HG02642 (cell line): ENCODE measurements at regions not wholly inside any gene's neighbourhood (a gene's known extent, or its start where the extent isn't known, plus 50 kb on each side); places are given as distances from the start of the nearest gene placed in this dataset.

Experiments
- ATAC-seq: cut with Tn5 transposase; IDR thresholded peaks from one replicate; pipeline ENCODE4 v1.9.1; 2021; ENCODE audit warnings: mild to moderate bottlenecking; ENCODE audit not compliant: unreplicated experiment, poor library complexity

DNA sequence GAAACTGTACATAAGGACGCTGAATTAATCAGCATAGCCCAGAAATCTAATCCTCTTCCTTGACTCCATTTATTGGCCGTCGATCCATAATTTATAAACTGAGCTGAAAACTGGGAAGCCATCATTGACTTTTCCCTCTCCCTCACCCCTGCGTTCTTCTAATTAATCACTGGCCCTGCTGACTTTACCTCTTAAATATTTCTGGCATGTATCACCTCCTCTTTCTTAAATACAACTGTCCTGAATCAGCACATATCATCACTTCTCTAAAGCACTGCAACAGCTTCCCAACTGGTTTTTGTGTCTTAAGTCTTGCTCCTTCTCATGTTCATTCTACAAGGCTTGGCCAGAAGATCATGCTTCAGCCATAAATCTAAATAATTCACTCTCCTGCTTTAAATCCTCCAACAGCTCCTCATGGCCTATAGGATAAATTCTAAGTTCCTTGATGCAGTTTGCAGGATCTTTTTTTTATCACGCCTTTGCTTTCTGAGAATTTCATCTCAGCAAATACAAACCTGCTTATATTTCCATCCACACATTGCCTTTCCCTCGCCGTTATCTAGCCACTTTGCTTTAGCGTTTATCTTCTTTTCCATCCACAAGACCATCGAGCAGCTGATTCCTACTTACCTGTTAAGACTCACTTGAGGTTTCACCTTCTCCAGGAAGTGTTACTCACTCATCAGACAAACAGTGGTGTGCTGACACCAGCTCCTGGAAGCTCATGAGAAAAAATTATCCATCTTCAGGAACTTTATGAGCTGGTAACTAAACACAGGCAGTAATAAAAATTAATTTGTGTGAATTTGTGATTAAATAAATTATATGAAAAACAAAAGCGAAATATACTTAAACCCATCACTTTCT is 295.6 kb upstream of the FLRT2 start:
- ATAC-seq, result no peak

DNA sequence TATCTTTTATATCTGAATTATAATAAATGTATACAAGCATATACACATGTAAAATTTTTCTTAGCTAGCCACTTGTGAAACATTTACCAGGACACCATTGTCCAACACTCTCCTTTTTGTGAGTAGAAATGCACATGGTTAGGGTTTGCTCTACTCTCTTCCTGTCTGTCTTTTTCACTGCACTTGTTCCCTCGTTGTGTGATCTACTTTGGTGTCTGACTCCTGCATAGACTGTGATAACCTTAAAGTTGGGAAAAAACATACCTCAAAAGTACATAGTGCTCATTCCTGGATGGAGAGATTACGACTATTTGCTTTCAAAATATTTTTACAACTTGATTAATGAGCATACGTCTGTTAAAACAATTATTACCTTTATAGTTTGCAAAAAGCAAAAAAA is 294.1 kb upstream of the FLRT2 start:
- ATAC-seq, result no peak

DNA sequence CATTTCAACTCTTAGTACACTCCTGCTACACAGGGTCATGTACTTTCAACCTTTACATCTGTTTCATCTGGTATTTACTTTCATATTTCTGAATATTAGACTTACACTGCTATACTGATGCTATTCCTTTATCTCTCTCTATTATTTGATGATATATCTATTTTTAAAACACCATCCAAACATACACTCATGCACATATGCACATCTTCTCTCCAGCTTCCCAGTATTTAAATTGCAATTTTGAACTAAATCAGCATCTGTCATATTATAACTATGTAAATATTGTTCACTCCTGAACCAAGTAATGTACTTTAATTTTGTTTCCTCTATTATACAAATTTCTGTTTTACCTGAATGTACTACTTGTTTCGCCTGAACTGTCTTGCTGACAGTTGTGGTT is 293.6 kb upstream of the FLRT2 start:
- no peak for ATAC-seq

DNA sequence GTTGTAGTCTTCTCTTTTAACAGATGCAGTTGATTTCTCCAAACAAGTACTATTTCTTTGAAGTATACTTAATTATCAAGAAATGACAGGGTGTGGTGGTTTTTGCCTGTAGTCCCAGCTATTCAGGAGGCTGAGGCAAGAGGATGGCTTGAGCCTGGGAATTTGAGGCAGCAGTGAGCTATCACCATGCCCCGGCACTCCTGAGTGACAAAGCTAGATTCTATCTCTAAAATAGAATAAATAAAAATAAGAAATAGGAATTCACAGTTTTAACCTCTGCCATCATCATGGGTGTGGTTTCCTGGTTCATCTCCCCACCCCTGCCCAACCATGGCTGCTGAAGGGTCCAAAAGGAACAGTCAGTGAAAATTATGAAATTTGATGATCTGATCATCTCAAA is 290.2 kb upstream of the FLRT2 start:
- no peak for ATAC-seq

DNA sequence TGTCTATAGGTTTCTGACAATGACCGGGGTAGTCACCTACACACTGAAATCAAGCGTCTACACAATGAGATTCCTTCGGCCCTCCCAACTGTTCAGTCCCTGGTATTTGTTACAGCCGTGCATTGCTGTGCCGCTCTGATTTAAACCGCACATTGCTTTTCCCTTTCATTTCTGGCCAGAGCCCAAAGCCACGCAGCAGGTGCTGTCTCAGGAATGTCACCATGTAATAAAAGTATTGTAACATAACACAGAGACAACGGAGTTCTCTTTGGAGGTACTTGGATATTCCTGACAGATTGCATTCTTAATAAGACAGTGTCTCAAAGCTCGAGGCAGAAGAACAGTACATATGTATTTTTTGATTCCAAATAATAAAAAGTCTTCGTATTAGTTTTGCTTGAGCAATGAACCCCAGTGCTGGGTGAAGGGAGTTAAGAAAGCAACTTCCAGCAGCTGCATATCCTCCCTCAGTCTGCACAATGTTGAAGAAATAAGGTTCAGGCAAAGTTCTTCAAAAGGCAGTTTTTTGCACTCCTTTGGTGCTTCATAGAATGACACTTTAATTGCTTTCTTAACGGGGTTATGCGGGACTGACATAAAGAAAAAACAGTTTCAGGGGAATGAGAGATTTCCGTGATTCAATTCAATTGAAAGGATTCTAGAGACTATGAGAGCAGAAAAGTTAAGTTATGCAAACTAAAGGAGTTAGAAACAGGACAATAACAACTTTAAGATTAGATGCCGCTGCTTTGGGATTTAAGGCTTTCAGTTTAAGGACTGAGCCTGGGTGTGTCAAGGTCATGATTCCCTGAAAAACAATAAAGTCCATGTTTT is 288.7 kb upstream of the FLRT2 start:
- ATAC-seq, result no peak

DNA sequence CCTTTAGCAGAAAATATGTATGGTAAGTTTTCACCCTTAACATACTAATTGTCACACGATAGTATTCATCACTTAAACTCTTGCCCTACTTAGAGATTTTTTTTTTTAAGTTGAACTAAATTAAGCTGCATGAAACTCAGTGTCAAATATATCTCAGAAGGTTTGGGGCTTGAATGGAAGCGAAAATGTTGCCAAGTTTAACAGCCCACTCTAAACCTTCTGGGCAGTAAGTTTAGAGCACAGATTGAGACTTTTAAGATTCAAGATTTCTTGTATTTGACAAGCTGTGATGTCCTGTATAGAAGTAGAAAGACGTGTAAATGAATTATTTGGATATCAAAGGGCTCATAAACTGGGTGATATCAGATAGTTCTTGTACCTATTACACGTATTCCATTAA is 287.3 kb upstream of the FLRT2 start:
- no peak for ATAC-seq

DNA sequence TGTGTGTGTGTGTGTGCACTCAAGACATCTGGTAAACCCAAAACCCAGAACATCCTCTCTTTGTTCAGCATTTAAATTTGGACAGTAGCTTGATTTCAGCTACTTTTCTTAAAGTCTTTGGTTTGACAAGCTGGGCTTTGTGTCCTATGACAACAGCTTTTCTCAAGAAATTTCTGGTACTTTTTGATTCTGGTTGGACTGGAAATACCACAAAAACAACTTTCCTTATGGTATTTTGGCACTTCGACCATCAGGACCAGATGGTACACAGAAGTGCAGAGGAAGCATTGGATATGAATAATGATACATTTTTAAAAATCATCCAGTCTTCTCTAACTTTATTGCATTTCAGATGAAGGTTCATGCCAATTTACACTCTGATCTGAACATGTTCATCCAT is 286.6 kb upstream of the FLRT2 start:
- no peak for ATAC-seq

DNA sequence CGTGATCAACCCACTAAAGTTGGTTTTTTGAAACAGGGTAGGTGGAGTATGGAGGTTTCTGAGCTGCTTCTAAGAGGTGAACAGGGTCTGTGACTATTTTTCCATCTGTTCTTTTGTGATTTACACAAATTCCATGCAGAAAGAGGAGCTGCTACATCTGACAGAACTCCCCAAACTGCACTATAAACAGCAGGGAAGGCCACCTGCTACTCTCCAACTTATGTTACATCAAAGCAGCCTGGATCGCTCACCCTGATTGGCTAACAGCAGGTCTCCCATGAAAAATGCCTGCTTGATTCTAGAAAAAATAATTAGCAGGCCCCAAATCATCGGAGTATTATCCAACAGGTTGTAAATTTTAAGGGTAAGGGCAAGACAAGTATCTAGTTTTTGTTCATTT is 282.9 kb upstream of the FLRT2 start:
- no peak for ATAC-seq

DNA sequence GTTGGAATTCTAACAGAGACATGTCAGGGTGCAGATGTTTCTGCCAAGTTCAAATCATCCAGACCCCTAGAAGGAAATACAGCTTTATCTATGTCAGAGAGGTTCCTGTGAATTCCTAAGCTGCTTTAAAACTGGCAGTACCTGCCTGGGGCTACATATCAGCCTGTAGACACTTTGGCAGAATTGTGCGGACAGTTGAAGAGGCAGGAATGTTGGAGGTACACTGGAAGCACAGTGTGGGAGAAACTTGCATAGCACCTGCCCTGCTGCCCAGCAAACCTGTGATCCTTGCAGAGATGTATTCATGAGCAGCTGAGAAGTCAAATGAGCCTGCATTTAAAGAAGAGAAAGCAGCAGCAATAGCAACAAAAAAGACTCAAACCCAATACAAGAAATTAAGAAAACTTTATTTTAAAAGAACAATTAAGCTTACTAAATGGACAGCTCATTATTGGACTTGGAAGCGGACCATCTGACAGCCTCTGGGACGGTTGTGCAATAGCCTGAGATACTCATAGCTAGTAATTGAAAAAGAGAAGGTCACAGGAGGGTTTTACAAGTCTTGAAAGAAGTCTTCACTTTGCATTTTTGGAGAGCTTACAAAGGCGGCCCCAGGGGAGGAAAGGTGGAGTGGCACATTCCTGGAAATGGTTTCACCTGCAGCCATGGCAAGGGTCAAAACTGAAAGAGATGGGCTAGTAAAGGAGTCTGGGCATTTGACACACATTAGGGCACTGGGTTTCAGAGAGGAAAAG is 280.9 kb upstream of the FLRT2 start:
- no peak for ATAC-seq

DNA sequence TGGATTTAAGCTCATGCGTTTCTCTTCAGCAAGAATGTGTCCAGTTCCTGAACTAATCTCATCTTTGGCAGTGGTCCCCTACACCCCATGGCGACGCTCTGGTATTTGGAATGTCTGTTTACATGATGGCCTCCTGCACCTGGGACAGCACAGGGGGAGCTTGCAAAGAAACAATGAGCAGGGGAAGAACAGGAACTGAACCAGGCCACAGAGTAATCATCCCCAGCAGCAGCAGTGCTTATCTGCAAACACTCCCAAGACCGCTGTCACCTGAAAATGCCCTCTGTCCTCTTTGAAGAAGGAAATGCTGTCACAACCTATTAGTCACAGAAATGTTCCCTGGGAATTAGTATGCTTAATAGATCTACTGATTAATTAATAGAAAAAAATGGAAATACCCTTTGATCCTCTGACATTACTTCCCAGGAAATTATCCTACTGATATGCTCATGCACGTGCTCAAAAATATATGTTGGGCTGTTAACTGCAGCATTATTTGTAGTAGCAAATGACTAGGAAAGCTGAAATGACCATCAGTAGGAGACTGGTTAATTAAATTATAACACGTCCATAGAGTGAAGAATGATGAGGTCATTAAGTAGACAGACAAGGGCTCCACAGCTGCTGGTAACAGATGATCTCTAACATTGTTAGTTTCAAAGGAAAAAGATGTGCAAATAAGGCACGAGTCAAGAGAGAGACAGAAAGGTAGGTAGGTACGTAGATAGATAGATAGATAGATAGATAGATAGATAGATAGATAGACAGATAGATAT is 279.3 kb upstream of the FLRT2 start:
- ATAC-seq, result no peak

DNA sequence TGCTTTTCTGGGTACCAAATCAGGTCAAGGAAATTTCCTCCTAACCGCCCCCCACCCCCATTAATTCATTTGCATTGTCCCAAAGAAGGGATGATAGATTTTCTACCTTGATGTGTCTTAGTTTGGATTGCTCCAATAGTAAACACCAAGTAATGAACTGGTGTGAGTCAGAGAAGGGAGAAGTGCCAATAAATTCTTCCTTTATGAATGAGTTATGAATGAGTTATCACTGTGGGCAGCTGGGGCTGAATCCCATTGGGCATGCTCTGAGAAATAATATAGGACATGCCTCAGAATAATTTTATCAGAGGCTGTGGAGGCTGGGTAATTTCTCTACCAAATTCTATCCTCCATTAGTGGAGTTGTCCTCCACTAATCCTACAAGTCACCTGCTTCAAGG is 277.9 kb upstream of the FLRT2 start:
- no peak for ATAC-seq

DNA sequence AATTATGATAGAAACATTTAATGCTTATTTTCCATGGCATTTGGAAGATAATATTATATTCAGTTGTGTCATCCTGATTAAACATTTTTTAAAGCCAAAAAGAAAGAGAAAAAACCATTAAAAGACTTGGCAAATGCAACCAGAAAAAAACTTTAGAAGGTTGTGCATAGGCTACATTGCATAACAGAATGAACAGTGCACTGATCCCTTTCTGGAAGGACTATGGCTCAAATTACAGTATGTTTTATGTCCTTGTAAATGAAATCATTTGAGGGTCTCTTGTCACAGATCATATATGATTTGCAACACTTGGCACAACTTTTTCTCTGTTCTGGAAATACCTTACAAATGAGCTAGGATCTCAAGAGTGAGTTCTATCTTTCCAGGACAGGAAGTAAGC is 275.2 kb upstream of the FLRT2 start:
- ATAC-seq, result no peak

DNA sequence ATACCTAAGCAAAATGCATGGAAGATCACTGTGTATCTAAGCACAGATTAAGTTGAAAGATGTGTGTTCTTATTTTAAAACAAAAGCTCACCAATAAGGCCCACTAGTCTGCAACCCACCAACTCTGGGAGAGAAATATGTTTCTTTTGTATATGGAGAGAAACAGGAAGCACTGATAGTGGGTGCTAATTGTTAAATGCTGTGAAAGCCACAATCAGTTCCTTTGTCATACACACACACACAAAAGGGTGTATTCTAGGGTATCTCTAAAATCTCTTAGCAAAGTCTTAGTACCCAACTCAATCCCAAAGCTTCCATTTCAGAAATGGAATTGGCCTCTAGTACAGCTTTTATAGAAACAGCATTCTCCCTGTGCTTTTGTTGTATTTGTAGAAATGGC is 272.7 kb upstream of the FLRT2 start:
- no peak for ATAC-seq

DNA sequence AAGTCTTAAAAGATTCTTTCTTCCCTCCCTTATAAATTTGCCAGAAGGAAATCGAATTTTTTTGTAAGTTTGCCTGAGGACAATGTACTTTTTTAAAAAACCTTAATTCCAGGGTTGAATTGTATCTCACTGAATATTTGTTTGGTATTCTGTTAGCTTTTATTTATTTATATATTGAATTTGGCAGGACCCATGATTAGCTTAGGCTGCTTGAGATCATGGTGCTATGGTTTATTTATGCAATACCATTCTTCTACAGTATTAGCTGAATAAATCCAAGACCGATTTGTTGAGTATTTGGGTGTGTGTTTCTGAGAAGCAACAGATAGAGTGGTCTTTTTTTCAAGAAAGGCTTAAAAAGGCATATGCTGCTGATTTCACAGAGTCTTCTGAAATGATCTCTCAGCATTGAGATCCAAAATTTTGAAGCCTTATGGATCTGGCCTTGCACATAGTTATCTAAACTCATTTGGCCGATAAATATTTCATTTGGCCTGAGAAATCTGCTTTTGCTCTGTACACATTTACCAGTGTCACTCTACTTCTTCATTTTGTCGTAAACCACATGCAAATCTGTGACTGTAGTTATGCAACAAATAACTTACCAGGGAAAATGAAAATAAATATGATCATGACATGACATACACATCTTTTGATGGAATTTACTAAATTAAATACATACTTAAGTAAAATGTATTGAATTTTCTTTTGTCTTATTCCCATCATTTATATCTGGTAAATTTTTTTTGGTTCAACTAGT is 265.8 kb upstream of the FLRT2 start:
- no peak for ATAC-seq

DNA sequence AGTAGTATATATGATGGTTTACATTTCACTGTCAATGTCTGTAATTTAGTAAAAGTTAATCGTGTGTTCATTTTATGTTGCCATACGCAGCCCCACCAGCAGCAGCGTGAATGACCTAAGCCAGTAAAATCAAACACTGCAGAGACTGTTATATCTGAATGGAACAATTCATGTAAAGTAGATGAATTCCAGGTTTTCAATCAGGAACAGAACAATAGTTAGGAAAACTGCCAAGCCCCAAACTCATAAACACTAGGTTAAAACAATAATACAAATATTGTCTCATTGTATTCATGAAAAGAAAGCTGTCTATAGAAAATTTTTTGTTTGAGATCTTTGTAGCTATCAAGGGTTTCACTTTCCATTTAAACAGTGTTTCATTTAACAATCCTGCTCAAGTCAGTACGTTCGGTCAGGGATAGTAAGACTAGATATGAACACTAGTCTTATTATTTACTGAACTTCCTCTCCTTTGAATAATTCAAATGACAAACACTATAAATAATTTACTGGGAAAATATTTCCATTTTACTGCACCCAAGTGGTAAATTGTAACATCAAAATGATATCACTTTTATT is 256.8 kb upstream of the FLRT2 start:
- ATAC-seq, result no peak

DNA sequence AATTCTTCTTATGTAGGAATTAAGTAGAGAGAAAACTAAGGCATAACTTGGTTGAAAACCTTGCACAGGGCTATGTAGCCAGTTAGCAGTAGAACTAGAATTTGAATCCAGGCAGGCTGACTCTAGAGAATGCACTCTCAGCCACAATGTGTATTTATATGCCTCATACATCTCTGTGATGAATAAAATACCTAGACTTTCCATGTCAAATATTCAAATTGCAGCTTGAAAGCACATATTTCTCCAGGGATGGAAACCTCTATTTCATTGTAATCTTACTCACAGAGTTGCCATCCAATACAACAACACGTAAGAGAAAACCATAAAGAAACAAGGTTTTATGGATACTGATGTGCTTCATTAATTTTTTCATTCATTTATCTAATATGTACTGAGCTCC is 256.0 kb upstream of the FLRT2 start:
- ATAC-seq, result no peak

DNA sequence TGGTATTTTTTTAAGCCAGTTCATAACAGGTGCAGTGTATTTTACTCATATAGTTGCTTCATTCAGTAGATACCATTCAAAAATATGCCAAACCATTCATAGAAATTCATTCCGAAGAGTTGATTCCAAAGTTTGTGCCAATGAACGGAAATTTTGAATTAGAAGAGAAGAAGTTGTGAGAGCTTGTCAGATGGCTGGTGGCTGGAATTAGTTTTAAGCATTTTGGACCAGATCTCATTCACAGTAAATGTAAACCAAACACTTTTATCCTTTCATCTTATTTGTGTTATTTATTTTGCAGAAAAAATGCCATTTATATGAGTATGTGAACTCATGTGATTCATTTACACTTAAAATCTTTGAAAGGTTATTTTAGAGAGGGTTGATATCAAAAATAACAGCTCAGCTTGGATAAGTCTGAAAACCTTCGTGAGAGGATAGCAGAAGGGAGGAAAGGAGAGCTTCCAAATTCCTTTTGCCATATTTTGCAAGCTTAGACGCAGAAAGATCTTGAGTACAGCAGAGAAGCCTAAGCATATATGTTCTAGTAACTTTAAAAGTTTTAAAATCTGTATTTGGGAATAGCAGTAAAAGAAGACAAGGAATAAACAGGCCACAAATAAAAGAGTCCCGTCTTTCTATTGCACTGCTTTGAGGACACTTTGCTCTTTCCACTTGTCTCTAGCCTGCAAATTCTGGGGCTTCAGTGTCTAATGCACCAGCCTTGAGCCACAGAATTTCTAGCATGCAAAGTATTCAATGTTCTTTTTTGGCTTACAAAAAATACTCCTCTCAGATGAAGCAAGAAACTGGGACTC is 253.6 kb upstream of the FLRT2 start:
- no peak for ATAC-seq

DNA sequence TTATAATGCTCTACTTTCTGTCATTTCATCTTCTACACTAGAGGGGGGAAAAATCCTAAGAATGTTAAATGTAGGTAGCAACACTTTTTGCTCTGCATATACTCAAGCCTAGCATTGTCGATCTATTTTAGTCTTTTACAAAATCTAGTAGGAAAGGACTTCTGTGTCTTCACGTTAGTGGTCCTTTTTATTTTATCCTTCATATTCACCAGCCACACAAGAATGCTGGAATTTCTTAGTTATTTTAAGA is 253.0 kb upstream of the FLRT2 start:
- ATAC-seq, result no peak

DNA sequence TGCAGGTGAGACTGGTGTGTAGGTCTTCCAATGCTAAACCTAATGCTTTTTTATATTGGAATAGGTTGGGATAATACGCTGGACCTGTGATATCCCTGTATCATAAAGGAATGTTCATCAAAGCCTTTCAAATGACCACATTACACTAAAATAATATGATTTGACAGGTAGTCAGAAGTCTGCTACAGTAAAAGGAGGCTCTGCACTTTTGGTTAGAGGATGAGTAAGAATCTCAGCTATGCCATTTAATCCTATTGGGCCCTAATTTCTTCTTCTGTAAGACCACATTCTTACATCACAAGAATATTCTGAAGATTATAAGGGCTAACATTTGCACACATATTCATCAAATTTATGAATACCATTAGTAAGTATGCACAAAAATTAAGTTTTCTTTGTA is 250.5 kb upstream of the FLRT2 start:
- ATAC-seq, result no peak
